ENCODE measurements at regions not wholly inside any gene's neighbourhood (a gene's known extent, or its start where the extent isn't known, plus 50 kb on each side); places are given as distances from the start of the nearest gene placed in this dataset.
A peak's percentile ranks its signal among the peaks of the same experiment; 100 is the strongest.

- Mint-ChIP-seq H3K4me1 (no peaks in the 10 kb centered on the region), H3K4me3 (no peak overlapping the region), H3K27ac (no peak overlapping the region), H3K36me3 (no peaks in the 10 kb centered on the region), H3K27me3 (no peaks in the 10 kb centered on the region), H3K9me3 (peaks cover 0 to 4% (median 3%) of the 10 kb centered on the region in 3 donors)
Measured at GRCh38 chr4:179225594-179225993, 1783.4 kb upstream of the AGA start.

- H3K36me3 Mint-ChIP-seq, result no peaks in the 10 kb centered on the region
- no peak overlapping the region for H3K4me3 Mint-ChIP-seq
- H3K4me1 Mint-ChIP-seq, result no peaks in the 10 kb centered on the region
- no peak overlapping the region for H3K27ac Mint-ChIP-seq
- H3K27me3 Mint-ChIP-seq, result no peaks in the 10 kb centered on the region
- H3K9me3 Mint-ChIP-seq, result peaks cover 1 to 8% (median 4%) of the 10 kb centered on the region in 3 donors
Measured at GRCh38 chr4:179248821-179249220, 1806.6 kb upstream of the AGA start.

GRCh38 chr4:179268791-179269190 is 1826.6 kb upstream of the AGA start:
- Mint-ChIP-seq H3K4me1 (no peaks in the 10 kb centered on the region), H3K4me3 (no peak overlapping the region), H3K36me3 (no peaks in the 10 kb centered on the region), H3K9me3 (peaks cover 0 to 5% (median 3%) of the 10 kb centered on the region in 3 donors), H3K27me3 (no peaks in the 10 kb centered on the region), H3K27ac (no peak overlapping the region)

- Mint-ChIP-seq H3K36me3 (no peaks in the 10 kb centered on the region), H3K9me3 (peaks cover 0 to 11% (median 4%) of the 10 kb centered on the region in 3 donors)
Measured at GRCh38 chr4:179272282-179272681, 1830.0 kb upstream of the AGA start.

GRCh38 chr4:179278647-179279046 is 1836.4 kb upstream of the AGA start:
- peaks cover 0 to 11% (median 4%) of the 10 kb centered on the region in 3 donors for H3K9me3 Mint-ChIP-seq
- H3K4me3 Mint-ChIP-seq, result no peak overlapping the region
- no peaks in the 10 kb centered on the region for H3K36me3 Mint-ChIP-seq
- no peaks in the 10 kb centered on the region for H3K4me1 Mint-ChIP-seq
- H3K27me3 Mint-ChIP-seq, result no peaks in the 10 kb centered on the region
- H3K27ac Mint-ChIP-seq, result peak overlapping the region in 1 of 3 donors; percentile 43

More at GRCh38 chr4:179272282-179272681, 1830.0 kb upstream of the AGA start:
- H3K4me3 Mint-ChIP-seq, result no peak overlapping the region
- H3K4me1 Mint-ChIP-seq, result no peaks in the 10 kb centered on the region
- no peak overlapping the region for H3K27ac Mint-ChIP-seq
- no peaks in the 10 kb centered on the region for H3K27me3 Mint-ChIP-seq

- Mint-ChIP-seq H3K27me3 (no peaks in the 10 kb centered on the region), H3K36me3 (no peaks in the 10 kb centered on the region), H3K27ac (no peak overlapping the region), H3K4me3 (no peak overlapping the region), H3K9me3 (peaks cover 0 to 6% (median 3%) of the 10 kb centered on the region in 3 donors), H3K4me1 (peaks cover 0 to 1% (median 0%) of the 10 kb centered on the region in 3 donors)
Measured at GRCh38 chr4:179285696-179286095, 1843.5 kb upstream of the AGA start.

- peaks cover 0 to 4% (median 0%) of the 10 kb centered on the region in 3 donors for H3K4me1 Mint-ChIP-seq
- peaks cover 3 to 8% (median 8%) of the 10 kb centered on the region in 3 donors for H3K9me3 Mint-ChIP-seq
- H3K4me3 Mint-ChIP-seq, result no peak overlapping the region
- H3K27me3 Mint-ChIP-seq, result no peaks in the 10 kb centered on the region
- H3K27ac Mint-ChIP-seq, result no peak overlapping the region
- H3K36me3 Mint-ChIP-seq, result no peaks in the 10 kb centered on the region
Measured at GRCh38 chr4:179291657-179292056, 1849.4 kb upstream of the AGA start.

GRCh38 chr4:179292468-179292867 is 1850.2 kb upstream of the AGA start:
- H3K36me3 Mint-ChIP-seq, result no peaks in the 10 kb centered on the region
- peaks cover 0 to 3% (median 0%) of the 10 kb centered on the region in 3 donors for H3K4me1 Mint-ChIP-seq
- H3K9me3 Mint-ChIP-seq, result peaks cover 2 to 8% (median 8%) of the 10 kb centered on the region in 3 donors
- H3K27ac Mint-ChIP-seq, result no peak overlapping the region
- H3K27me3 Mint-ChIP-seq, result no peaks in the 10 kb centered on the region
- no peak overlapping the region for H3K4me3 Mint-ChIP-seq

GRCh38 chr4:179307297-179308136 is 1865.3 kb upstream of the AGA start:
- no peaks in the 10 kb centered on the region for H3K27me3 Mint-ChIP-seq
- peaks cover 0 to 24% (median 1%) of the 10 kb centered on the region in 3 donors for H3K9me3 Mint-ChIP-seq

GRCh38 chr4:179313823-179314222 is 1871.6 kb upstream of the AGA start:
- Mint-ChIP-seq H3K9me3 (peaks cover 0 to 30% (median 2%) of the 10 kb centered on the region in 3 donors), H3K36me3 (no peaks in the 10 kb centered on the region), H3K4me1 (no peaks in the 10 kb centered on the region), H3K27me3 (no peaks in the 10 kb centered on the region), H3K4me3 (no peak overlapping the region), H3K27ac (no peak overlapping the region)

More at GRCh38 chr4:179307297-179308136, 1865.3 kb upstream of the AGA start:
- H3K36me3 Mint-ChIP-seq, result no peaks in the 10 kb centered on the region
- H3K27ac Mint-ChIP-seq, result no peak overlapping the region
- H3K4me1 Mint-ChIP-seq, result no peaks in the 10 kb centered on the region
- no peak overlapping the region for H3K4me3 Mint-ChIP-seq

- H3K36me3 Mint-ChIP-seq, result no peaks in the 10 kb centered on the region
- no peaks in the 10 kb centered on the region for H3K4me1 Mint-ChIP-seq
- peaks cover 1 to 3% (median 2%) of the 10 kb centered on the region in 3 donors for H3K9me3 Mint-ChIP-seq
- H3K27ac Mint-ChIP-seq, result no peak overlapping the region
- H3K27me3 Mint-ChIP-seq, result no peaks in the 10 kb centered on the region
- no peak overlapping the region for H3K4me3 Mint-ChIP-seq
Measured at GRCh38 chr4:179325181-179325580, 1882.9 kb upstream of the AGA start.

GRCh38 chr4:179328627-179329026 is 1886.4 kb upstream of the AGA start:
- no peaks in the 10 kb centered on the region for H3K36me3 Mint-ChIP-seq
- no peaks in the 10 kb centered on the region for H3K4me1 Mint-ChIP-seq
- H3K9me3 Mint-ChIP-seq, result peaks cover 0 to 3% (median 2%) of the 10 kb centered on the region in 3 donors
- H3K27me3 Mint-ChIP-seq, result no peaks in the 10 kb centered on the region
- no peak overlapping the region for H3K27ac Mint-ChIP-seq
- H3K4me3 Mint-ChIP-seq, result no peak overlapping the region

GRCh38 chr4:179331362-179331761 is 1889.1 kb upstream of the AGA start:
- no peaks in the 10 kb centered on the region for H3K27me3 Mint-ChIP-seq
- no peak overlapping the region for H3K27ac Mint-ChIP-seq
- no peaks in the 10 kb centered on the region for H3K4me1 Mint-ChIP-seq
- no peak overlapping the region for H3K4me3 Mint-ChIP-seq
- H3K9me3 Mint-ChIP-seq, result peaks cover 0 to 3% (median 0%) of the 10 kb centered on the region in 3 donors
- no peaks in the 10 kb centered on the region for H3K36me3 Mint-ChIP-seq

- Mint-ChIP-seq H3K36me3 (no peaks in the 10 kb centered on the region), H3K27ac (no peak overlapping the region), H3K27me3 (no peaks in the 10 kb centered on the region), H3K9me3 (peaks cover 0 to 2% (median 0%) of the 10 kb centered on the region in 3 donors), H3K4me1 (no peaks in the 10 kb centered on the region), H3K4me3 (no peak overlapping the region)
Measured at GRCh38 chr4:179344861-179345260, 1902.6 kb upstream of the AGA start.

GRCh38 chr4:179352221-179352620 is 1910.0 kb upstream of the AGA start:
- Mint-ChIP-seq H3K27me3 (no peaks in the 10 kb centered on the region), H3K27ac (no peak overlapping the region), H3K4me1 (no peaks in the 10 kb centered on the region), H3K4me3 (no peak overlapping the region), H3K36me3 (no peaks in the 10 kb centered on the region), H3K9me3 (peaks cover 2 to 17% (median 2%) of the 10 kb centered on the region in 3 donors)

GRCh38 chr4:179353786-179354185 is 1911.5 kb upstream of the AGA start:
- Mint-ChIP-seq H3K4me1 (no peaks in the 10 kb centered on the region), H3K4me3 (no peak overlapping the region), H3K27me3 (no peaks in the 10 kb centered on the region), H3K9me3 (peaks cover 2 to 17% (median 4%) of the 10 kb centered on the region in 3 donors), H3K27ac (no peak overlapping the region), H3K36me3 (no peaks in the 10 kb centered on the region)

Measured in IgD-negative memory B cell (primary cell).